ENCODE measurements at regions not wholly inside any gene's neighbourhood (a gene's known extent, or its start where the extent isn't known, plus 50 kb on each side); places are given as distances from the start of the nearest gene placed in this dataset.

DNA sequence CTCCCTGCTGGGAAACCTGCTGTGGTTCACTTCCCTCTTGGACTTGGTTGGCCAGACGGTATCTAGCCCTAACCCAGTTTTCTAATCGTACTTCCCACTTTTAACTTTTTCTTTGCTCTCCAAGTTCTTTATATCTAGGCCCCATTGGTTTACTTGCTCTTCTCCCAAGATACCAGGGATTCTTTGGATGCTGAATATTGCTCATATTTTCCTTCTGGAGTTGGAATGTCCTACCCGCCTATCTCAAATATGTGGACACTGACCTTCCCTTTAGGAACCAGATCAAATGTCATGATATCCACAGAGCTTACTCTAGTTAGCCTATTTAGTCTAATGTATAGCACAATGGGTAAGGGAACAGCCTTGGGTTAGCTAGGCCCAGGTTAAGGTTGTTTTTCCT is 228.6 kb downstream of the DACT1 start:
- H3K27me3 Mint-ChIP-seq (ENCODE audit: low read depth) = no peaks in the 10 kb centered on the region
- H3K9me3 Mint-ChIP-seq = no peaks in the 10 kb centered on the region
- H3K4me3 Mint-ChIP-seq = no peak overlapping the region
- H3K36me3 Mint-ChIP-seq (ENCODE audit: low read depth) = no peaks in the 10 kb centered on the region
- H3K4me1 Mint-ChIP-seq = peaks cover 6% of the 10 kb centered on the region
- no peak overlapping the region for H3K27ac Mint-ChIP-seq (ENCODE audit: unreplicated experiment)
- TF ChIP-seq CTCF (conservative IDR thresholded peaks at IDR 0.05) = no peak
- DNase-seq (ENCODE audit: low read depth, low spot score) = no peak

GRCh38 chr14:58870961-58871360 is 233.2 kb downstream of the DACT1 start:
- no peak overlapping the region for H3K4me3 Mint-ChIP-seq
- no peak for DNase-seq (ENCODE audit: low read depth, low spot score)
- no peak for TF ChIP-seq CTCF (conservative IDR thresholded peaks at IDR 0.05)

DNA sequence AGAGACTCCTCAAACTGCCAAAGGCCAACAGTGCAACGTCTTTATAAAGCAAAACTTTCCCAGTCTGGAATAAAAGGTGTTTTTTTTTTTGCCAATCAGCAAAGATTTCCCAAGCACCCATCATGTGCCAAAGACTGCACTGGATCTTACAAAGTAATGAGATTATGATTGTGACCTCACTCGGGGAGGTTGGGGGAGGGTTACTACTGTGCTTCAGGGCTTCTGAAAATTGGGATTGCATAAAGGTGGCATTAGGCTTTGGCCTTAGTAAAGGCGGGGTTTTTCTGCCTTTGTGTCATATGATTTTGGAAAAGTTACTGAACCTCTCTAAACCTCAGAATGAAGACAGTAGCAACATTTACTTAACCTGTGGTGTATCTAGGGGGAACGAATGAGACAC is 233.8 kb downstream of the DACT1 start:
- no peaks in the 10 kb centered on the region for H3K36me3 Mint-ChIP-seq (ENCODE audit: low read depth)
- peaks cover 9% of the 10 kb centered on the region for H3K4me1 Mint-ChIP-seq
- TF ChIP-seq CTCF (conservative IDR thresholded peaks at IDR 0.05) = no peak
- H3K4me3 Mint-ChIP-seq = no peak overlapping the region
- no peaks in the 10 kb centered on the region for H3K9me3 Mint-ChIP-seq
- H3K27me3 Mint-ChIP-seq (ENCODE audit: low read depth) = no peaks in the 10 kb centered on the region
- no peak for DNase-seq (ENCODE audit: low read depth, low spot score)
- no peak overlapping the region for H3K27ac Mint-ChIP-seq (ENCODE audit: unreplicated experiment)

More at GRCh38 chr14:58870961-58871360, 233.2 kb downstream of the DACT1 start:
- H3K4me1 Mint-ChIP-seq = peaks cover 9% of the 10 kb centered on the region
- H3K9me3 Mint-ChIP-seq = no peaks in the 10 kb centered on the region
- no peak overlapping the region for H3K27ac Mint-ChIP-seq (ENCODE audit: unreplicated experiment)
- H3K36me3 Mint-ChIP-seq (ENCODE audit: low read depth) = no peaks in the 10 kb centered on the region
- H3K27me3 Mint-ChIP-seq (ENCODE audit: low read depth) = no peaks in the 10 kb centered on the region

GRCh38 chr14:58872061-58872460 is 234.3 kb downstream of the DACT1 start:
- H3K27me3 Mint-ChIP-seq (ENCODE audit: low read depth) = no peaks in the 10 kb centered on the region
- no peak overlapping the region for H3K4me3 Mint-ChIP-seq
- no peak for DNase-seq (ENCODE audit: low read depth, low spot score)
- peaks cover 9% of the 10 kb centered on the region for H3K4me1 Mint-ChIP-seq
- TF ChIP-seq CTCF (conservative IDR thresholded peaks at IDR 0.05) = no peak
- no peak overlapping the region for H3K27ac Mint-ChIP-seq (ENCODE audit: unreplicated experiment)
- H3K9me3 Mint-ChIP-seq = no peaks in the 10 kb centered on the region
- H3K36me3 Mint-ChIP-seq (ENCODE audit: low read depth) = no peaks in the 10 kb centered on the region

- Mint-ChIP-seq H3K4me3 (no peak overlapping the region), H3K9me3 (no peaks in the 10 kb centered on the region), H3K36me3 (ENCODE audit: low read depth) (no peaks in the 10 kb centered on the region), H3K27ac (ENCODE audit: unreplicated experiment) (no peak overlapping the region), H3K4me1 (peaks cover 9% of the 10 kb centered on the region), H3K27me3 (ENCODE audit: low read depth) (no peaks in the 10 kb centered on the region)
- no peak for TF ChIP-seq CTCF (conservative IDR thresholded peaks at IDR 0.05)
- no peak for DNase-seq (ENCODE audit: low read depth, low spot score)
Measured at GRCh38 chr14:58873228-58873953, 235.6 kb downstream of the DACT1 start.

Measured in neural crest cell (in vitro differentiated cells).